NOMO-1 treated with DMSO at 0.1 percent for 48 hours (cell line): ENCODE measurements at regions not wholly inside any gene's neighbourhood (a gene's known extent, or its start where the extent isn't known, plus 50 kb on each side); places are given as distances from the start of the nearest gene placed in this dataset.
"Not testable (repeated sequence)": the region's sequence is repeated elsewhere in the genome, so short reads cannot be mapped to it uniquely, and the experiment has no call there.

Experiments used
- DNase-seq: peaks from one replicate; lab custom pipeline; 2025; ENCODE audit not compliant: unreplicated experiment; lab: John Stamatoyannopoulos, UW

- DNase-seq, result no peak
Measured at GRCh38 chr4:156420623-156421022, 467.0 kb upstream of the CTSO start.

- DNase-seq, result no peak
Measured at GRCh38 chr4:156419080-156419685, 465.5 kb upstream of the CTSO start.

DNA sequence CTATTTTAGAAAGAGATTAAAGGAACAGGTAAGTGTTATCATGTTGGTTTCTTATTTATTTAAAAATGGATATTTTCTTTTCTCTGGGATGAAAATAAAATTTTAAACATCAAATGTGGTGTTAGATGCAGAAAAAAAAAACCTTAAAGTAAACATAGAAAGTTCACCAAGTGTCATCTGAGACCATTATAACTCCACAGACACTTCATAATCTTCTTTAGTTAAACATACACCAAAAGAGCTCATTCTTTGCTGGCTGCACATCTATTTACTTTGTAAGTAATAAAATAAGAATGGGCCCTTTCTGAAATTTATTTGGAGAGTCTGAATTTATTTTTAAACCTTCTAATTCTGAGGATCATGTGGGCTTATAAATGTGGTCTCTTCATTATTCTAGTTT is 460.7 kb upstream of the CTSO start:
- no peak for DNase-seq

DNA sequence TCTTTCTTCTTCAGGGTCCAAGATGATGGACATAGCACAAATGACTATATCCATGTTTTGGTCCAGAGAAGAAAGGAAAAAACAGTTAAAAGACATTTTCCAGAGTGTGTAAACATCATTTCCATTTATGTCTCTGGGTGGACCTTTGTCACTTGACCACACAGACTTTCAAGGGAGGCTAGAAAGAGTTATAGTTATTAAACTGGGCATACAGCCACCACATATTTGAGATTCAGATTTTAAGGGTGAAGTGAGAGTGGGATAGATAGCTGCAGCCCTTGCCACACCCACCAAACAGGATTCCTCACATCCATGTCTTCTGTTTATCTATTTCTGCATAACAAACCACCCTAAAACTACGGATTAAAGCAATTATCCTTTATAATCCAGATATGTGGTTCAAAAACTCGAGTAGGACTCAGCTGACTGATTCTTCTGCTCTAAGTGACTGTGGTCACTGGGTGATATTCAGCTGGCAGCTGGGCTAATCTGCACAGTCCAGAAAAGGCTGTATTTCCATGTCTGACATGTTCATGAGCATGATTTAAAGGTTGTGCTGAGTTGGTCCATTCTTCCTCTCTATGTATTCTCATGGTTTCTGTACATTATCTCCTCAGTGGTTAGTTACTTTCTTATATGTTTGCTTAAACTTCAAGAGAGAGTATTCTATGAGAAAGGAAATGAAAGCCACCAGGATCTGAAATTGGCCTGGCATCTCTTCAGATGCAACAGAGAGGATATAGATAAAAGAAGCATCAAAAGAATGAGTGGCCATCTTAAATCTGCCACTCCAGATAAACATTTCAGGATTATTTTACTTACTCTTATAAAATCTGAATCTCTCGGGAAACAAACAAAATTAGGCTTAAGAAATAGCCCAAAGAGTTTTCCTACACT is 459.8 kb upstream of the CTSO start:
- DNase-seq, result no peak

DNA sequence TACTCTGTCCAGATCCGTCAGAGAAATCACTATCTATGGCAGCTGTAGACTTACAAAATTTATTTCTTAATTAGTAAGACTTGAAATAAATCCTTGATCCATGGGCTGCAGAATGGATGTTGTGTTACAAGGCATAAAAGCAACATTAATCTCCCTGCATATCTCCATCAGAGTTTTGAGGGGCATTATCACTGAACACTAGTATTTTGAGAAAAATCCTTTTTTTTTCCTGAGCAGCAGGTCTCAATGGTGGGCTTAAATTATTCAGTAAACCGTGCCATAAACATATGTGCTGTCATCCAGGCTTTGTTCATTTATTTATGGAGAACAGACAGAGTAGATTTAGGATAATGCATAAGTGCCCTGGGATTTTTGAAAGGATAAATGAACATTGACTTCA is 457.9 kb upstream of the CTSO start:
- no peak for DNase-seq

GRCh38 chr4:156408749-156409148 is 455.1 kb upstream of the CTSO start:
- no peak for DNase-seq

- no peak for DNase-seq
Measured at GRCh38 chr4:156401371-156401770, 447.7 kb upstream of the CTSO start.

DNA sequence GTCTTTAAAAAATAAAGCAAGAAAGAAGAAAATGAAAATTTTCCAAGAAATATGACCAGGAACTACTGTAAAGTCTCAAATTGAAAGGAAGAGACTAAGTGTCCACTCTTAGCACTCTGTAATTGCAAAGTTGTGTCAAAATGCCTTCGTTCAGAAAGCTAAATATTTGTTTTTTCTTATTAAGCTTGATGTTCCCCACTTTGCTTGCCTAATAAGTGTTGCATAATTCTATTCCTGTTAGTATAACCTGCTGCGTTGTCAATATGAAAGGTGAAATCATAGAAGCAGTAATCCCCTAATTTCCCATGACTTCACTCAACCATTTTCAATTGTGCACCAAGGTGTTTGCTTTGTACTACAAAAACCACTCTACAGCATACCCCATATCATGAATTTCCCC is 442.9 kb upstream of the CTSO start:
- DNase-seq, result no peak

GRCh38 chr4:156391325-156391653 is 437.6 kb upstream of the CTSO start:
- no peak for DNase-seq

DNA sequence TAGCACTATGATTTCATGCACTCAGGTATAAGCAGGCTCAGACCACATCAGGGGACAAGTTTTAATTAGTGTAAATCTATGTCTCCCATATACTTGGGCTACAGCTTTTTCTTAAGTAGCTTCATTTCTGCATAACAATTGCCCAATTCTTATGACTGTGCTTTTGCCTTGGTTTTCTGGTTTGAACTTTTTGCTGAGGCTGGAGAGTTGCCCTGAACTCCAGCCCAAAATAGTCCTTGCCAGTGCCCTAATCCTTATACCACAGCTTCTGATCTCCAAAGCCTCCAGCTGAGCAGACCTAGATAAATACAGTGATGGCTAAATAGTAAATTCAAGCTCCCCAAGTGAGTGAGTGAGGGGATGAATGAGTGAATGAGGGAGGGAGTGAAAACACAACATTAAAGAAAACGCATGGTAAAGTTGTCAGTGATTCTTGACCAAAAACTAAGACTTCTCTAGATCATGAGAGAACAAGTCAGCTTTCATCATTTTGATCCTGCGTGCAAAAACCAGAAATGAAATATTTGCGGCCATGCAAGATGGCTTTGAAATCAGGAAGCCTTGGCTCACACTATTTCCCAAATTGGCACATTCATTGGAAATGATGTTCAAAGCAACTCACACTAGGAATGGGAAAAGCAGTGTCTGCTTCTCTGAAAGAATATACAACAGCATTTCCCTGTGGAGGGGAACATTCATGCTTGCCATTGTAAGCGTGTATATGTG is 437.1 kb upstream of the CTSO start:
- DNase-seq, result no peak

DNA sequence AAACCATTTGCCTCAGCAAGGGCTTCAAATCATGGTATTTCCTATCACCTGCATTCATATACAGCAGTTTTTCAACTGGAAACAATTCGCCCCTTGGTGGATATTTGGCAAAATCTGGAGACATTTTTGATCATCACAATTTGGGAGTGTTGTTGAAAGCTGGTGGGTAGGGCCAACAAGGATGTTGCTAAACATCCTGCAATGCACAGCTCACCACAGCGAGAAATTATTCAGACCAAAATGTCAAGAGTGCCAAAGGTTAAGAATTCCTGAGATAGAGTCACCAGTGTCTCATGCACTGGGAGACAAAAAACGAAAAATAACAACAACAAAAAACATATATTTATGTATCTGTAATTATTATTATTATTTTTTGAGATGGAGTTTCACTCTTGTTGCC is 435.2 kb upstream of the CTSO start:
- DNase-seq, result no peak

- no peak for DNase-seq
Measured at GRCh38 chr4:156378033-156378665, 424.5 kb upstream of the CTSO start.

GRCh38 chr4:156377036-156377710 is 423.5 kb upstream of the CTSO start:
- no peak for DNase-seq

DNA sequence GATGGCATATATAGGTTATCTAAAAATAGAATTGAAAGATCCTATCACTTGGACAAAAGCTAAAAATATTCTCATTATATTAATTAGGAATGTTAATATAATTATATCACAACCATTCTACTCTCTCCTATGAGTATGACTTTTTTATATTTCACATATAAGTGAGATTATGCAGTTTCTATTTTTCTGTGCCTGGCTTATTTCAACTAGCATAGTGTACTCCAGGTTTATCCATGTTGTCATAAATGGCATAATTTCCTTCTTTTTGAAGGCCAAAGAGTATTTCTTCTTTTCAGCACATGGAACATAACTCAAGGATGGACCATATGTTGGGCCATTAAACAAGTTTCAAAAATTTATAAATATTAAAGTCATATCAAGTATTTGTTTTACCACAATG is 421.2 kb upstream of the CTSO start:
- no peak for DNase-seq

GRCh38 chr4:156374069-156374468 is 420.4 kb upstream of the CTSO start:
- no peak for DNase-seq

DNA sequence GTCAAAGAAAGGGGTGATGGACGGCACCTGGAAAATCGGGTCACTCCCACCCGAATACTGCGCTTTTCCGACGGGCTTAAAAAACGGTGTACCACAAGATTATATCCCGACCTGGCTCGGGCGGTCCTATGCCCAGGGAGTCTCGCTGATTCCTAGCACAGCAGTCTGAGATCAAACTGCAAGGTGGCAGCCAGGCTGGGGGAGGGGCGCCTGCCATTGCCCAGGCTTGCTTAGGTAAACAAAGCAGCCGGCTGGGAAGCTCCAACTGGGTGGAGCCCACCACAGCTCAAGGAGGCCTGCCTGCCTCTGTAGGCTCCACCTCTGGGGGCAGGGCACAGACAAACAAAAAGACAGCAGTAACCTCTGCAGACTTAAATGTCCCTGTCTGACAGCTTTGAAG is 413.8 kb upstream of the CTSO start:
- DNase-seq, result not testable (repeated sequence)

GRCh38 chr4:156362581-156362980 is 408.9 kb upstream of the CTSO start:
- no peak for DNase-seq

GRCh38 chr4:156347412-156348075 is 393.9 kb upstream of the CTSO start:
- DNase-seq, result no peak

- no peak for DNase-seq
Measured at GRCh38 chr4:156346959-156347385, 393.3 kb upstream of the CTSO start.

DNA sequence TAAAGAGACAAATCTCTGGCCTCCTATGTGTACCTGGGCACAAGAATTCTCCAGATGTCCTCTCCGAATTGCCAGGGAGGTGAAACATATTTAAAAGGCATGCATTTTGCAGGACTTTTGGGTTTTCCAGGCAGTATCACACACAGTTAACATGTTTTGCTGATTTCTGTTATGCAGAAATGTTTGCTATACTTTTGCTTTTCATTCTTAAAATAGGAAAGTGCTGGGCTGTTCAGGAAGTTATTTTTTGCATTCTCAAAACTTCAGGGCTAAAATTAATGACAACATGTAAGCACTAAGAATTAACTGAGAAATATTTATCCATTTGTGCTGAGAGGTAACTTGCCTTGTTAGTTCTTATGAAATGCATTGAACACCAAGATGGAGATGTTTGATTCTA is 390.7 kb upstream of the CTSO start:
- no peak for DNase-seq

GRCh38 chr4:156336511-156336910 is 382.8 kb upstream of the CTSO start:
- DNase-seq, result no peak
